Activated CD8-positive, alpha-beta memory T cell treated with anti-CD3 and anti-CD28 coated beads, Interleukin-2, amount 10 ng/mL, durations not matched to agents 7 days and 5 days (primary cell): ENCODE measurements at regions not wholly inside any gene's neighbourhood (a gene's known extent, or its start where the extent isn't known, plus 50 kb on each side); places are given as distances from the start of the nearest gene placed in this dataset.

Experiments
- ATAC-seq: fragments of 150-1000 bp; cut with Tn5 transposase; one replicate; pipeline ENCODE4 v1.10.0; 2021; ENCODE audit warnings: moderate library complexity
- CTCF ChIA-PET: fragments of 350-600 bp; sonication (Branson Sonifier 250); formaldehyde crosslinking; loops from one replicate; lab custom pipeline; 2021; ENCODE audit warnings: antibody characterized with exemption; lab: Charles Lee
- DNase-seq: peaks from one replicate; pipeline ENCODE4 v3.0.0-alpha.2; 2020
- H3K27ac Mint-ChIP-seq: one replicate; pipeline ENCODE4 v1.8.0; 2021; ENCODE audit warnings: mild to moderate bottlenecking, mixed read lengths
- H3K27me3 Mint-ChIP-seq: one replicate; pipeline ENCODE4 v1.8.0; 2021; ENCODE audit warnings: mixed read lengths
- H3K36me3 Mint-ChIP-seq: one replicate; pipeline ENCODE4 v1.8.0; 2021; ENCODE audit warnings: mild to moderate bottlenecking, mixed read lengths
- H3K4me1 Mint-ChIP-seq: one replicate; pipeline ENCODE4 v1.8.0; 2021; ENCODE audit warnings: mixed read lengths
- H3K4me3 Mint-ChIP-seq: one replicate; pipeline ENCODE4 v1.8.0; 2021; ENCODE audit warnings: mild to moderate bottlenecking, moderate library complexity, mixed read lengths
- H3K9me3 Mint-ChIP-seq: one replicate; pipeline ENCODE4 v1.8.0; 2022; ENCODE audit warnings: low read depth, mixed read lengths

DNA sequence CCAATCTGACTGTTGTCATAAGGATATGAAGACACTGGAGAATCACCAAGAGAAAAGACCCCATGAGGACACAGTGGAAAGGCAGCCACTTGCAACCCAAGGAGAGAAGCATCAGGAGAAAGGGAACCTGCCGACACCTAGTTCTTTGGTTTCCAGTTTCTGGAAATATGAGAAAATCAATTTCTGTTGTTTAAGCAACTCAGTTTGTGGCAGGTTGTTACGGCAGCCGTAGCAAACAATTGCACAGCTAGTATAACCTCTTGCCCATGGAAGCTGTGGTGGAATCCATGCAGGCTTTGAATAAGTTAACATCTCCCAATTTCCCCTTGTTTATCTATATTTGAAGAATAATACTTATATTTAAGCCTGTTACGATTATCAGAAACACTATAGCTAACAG is 1103.0 kb upstream of the PHF14 start:
- H3K36me3 Mint-ChIP-seq, result no peaks in the 10 kb centered on the region
- no peak overlapping the region for H3K4me3 Mint-ChIP-seq
- DNase-seq, result no peak
- no peak for ATAC-seq
- CTCF ChIA-PET, result no interaction called here
- H3K9me3 Mint-ChIP-seq, result no peaks in the 10 kb centered on the region
- no peaks in the 10 kb centered on the region for H3K27me3 Mint-ChIP-seq
- no peak overlapping the region for H3K27ac Mint-ChIP-seq
- H3K4me1 Mint-ChIP-seq, result no peaks in the 10 kb centered on the region

DNA sequence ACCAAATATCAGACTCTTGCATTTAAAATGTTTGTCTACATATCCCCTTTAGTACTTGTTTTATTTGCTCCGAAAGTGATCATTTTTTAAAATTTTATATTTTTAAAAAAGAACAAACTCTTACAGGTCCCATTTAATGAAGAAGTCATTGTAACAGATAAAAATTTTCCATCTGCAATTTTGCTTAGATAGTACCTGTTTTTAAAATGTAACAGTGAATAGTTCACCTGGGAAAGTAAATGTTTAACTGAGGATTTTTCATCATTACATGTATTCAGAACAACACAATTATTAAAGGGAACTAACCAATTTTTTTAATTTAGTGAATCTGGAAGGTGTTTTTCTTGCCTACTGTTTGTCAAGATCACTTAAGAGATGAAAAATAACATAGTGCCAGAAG is 1099.5 kb upstream of the PHF14 start:
- H3K4me1 Mint-ChIP-seq, result no peaks in the 10 kb centered on the region
- no peaks in the 10 kb centered on the region for H3K36me3 Mint-ChIP-seq
- H3K9me3 Mint-ChIP-seq, result no peaks in the 10 kb centered on the region
- H3K27ac Mint-ChIP-seq, result no peak overlapping the region
- H3K4me3 Mint-ChIP-seq, result no peak overlapping the region
- no peak for ATAC-seq
- CTCF ChIA-PET, result no interaction called here
- DNase-seq, result no peak
- no peaks in the 10 kb centered on the region for H3K27me3 Mint-ChIP-seq

DNA sequence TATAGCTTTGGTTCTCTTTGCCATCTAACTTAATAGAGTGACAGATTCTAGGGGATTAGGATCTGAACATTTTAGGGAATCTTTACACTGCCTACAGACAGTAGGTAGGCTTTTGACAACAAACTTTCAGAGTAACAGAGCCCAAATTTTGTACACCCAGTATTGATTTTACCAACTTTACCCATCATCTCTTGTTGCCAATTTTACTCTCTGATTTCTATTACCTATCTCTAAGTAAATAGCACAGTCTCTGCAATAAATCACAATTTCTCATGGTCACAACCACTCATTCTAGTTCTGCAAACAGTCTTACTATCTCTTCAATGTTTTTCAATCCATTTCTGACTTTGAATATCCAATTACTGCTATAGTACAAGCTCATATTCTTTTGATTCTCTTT is 1097.6 kb upstream of the PHF14 start:
- no peak for DNase-seq
- Mint-ChIP-seq H3K4me1 (no peaks in the 10 kb centered on the region), H3K36me3 (no peaks in the 10 kb centered on the region), H3K27me3 (no peaks in the 10 kb centered on the region), H3K9me3 (peaks cover 4% of the 10 kb centered on the region), H3K27ac (no peak overlapping the region), H3K4me3 (no peak overlapping the region)
- no peak for ATAC-seq
- CTCF ChIA-PET, result no interaction called here

DNA sequence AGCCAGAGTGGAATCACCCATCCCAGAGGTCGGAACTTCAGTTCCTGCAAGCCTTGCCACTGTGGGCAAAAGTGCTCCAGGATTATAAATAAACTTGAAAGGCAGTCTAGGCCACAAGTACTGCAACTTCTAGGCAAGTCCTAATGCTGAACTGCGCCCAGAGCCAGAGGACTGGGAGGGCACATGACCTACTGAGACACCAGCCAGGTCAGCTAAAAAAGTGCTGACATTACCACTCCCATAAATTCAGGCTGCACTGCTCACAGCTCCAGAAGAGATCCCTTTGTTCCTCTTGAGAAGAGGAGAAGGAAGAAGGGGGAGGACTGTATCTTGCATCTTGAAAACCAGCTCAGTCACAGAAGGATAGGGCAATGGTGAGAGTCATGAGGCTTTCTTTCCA is 1084.1 kb upstream of the PHF14 start:
- no peaks in the 10 kb centered on the region for H3K36me3 Mint-ChIP-seq
- DNase-seq (no peak), ATAC-seq (no peak)
- H3K27me3 Mint-ChIP-seq, result no peaks in the 10 kb centered on the region
- CTCF ChIA-PET, result no interaction called here
- no peaks in the 10 kb centered on the region for H3K4me1 Mint-ChIP-seq
- H3K4me3 Mint-ChIP-seq, result no peak overlapping the region
- H3K9me3 Mint-ChIP-seq, result peaks cover 15% of the 10 kb centered on the region
- no peak overlapping the region for H3K27ac Mint-ChIP-seq

DNA sequence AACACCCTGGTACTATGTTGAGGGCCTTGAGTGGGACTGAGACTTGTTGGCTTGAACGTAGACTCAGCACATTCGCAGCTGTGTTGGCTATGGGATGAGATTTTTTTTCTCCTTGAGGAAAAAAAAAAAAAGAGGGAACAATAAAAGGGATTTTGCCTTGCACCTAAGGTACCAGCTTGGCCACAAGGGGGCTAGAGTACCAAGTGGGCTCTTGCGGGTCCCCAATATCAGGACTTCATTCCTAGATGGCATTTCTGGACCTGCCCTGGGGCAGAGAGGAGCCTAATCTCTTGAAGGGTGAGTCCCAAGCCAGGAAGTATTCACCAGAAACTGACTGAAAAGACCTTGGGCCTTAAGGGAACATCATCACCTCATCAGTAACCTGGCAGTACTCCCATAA is 1083.6 kb upstream of the PHF14 start:
- Mint-ChIP-seq H3K27ac (no peak overlapping the region), H3K4me1 (no peaks in the 10 kb centered on the region), H3K27me3 (no peaks in the 10 kb centered on the region), H3K9me3 (peaks cover 13% of the 10 kb centered on the region), H3K4me3 (no peak overlapping the region), H3K36me3 (no peaks in the 10 kb centered on the region)
- no peak for ATAC-seq
- CTCF ChIA-PET, result no interaction called here
- DNase-seq, result no peak

DNA sequence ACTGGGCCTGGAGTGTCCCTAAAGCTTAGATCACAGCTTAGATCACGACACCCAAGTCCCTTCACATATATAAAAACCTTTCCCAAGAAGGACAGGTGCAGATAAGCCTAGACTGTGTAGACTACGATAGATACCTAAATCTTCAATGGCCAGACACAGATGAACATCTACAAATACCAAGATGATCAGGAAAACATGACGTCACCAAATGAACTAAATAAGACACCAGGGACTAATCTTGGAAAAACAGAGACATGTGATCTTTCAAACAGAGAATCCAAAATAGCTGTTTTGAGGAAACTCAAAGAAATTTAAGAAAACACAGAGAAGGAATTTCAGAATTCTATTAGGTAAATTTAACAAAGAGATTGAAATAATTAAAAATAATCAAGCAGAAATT is 1082.6 kb upstream of the PHF14 start:
- Mint-ChIP-seq H3K27ac (no peak overlapping the region), H3K27me3 (no peaks in the 10 kb centered on the region), H3K4me3 (no peak overlapping the region), H3K36me3 (no peaks in the 10 kb centered on the region), H3K4me1 (no peaks in the 10 kb centered on the region), H3K9me3 (peaks cover 13% of the 10 kb centered on the region)
- CTCF ChIA-PET, result no interaction called here
- ATAC-seq (no peak), DNase-seq (no peak)

DNA sequence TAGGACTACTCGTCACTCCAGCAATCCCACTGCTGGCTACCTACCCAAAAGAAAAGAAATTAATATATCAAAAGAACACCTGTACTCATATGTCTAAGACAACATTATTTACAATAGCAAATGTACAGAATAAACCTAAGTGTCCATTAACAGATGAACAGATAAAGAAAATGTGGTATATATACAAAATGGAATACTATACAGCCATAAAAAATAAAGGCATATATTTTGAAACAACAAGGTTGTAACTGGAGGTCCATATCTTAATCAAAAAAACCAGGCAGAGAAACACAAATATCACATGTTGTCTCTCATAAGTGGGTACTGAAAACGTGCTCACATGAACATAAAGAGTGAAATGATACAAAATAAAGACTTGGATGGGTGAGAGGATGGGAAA is 1073.3 kb upstream of the PHF14 start:
- H3K4me3 Mint-ChIP-seq, result no peak overlapping the region
- H3K36me3 Mint-ChIP-seq, result no peaks in the 10 kb centered on the region
- H3K9me3 Mint-ChIP-seq, result peaks cover 21% of the 10 kb centered on the region
- H3K27ac Mint-ChIP-seq, result no peak overlapping the region
- no peaks in the 10 kb centered on the region for H3K4me1 Mint-ChIP-seq
- ATAC-seq (no peak), DNase-seq (no peak)
- H3K27me3 Mint-ChIP-seq, result no peaks in the 10 kb centered on the region
- CTCF ChIA-PET, result no interaction called here

DNA sequence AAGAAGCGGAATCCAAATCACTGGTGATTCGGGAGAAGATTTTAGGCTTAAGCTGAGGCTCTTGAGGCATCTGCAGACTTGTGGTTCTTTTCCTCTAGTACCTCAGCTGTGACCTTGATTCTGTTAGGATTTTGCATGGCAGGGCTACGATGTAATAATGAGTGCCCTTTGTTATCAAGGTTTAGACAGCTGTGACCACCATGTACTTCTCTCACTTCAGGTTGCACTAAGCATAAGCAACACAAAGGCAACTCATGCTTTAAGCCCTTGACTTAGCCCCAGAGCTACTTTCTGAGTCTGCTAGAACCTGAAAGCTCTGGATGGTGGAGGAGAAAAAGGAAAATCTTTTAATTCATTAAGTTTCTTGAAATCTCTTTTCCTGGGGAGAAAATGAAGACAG is 1052.3 kb upstream of the PHF14 start:
- no peak overlapping the region for H3K4me3 Mint-ChIP-seq

DNA sequence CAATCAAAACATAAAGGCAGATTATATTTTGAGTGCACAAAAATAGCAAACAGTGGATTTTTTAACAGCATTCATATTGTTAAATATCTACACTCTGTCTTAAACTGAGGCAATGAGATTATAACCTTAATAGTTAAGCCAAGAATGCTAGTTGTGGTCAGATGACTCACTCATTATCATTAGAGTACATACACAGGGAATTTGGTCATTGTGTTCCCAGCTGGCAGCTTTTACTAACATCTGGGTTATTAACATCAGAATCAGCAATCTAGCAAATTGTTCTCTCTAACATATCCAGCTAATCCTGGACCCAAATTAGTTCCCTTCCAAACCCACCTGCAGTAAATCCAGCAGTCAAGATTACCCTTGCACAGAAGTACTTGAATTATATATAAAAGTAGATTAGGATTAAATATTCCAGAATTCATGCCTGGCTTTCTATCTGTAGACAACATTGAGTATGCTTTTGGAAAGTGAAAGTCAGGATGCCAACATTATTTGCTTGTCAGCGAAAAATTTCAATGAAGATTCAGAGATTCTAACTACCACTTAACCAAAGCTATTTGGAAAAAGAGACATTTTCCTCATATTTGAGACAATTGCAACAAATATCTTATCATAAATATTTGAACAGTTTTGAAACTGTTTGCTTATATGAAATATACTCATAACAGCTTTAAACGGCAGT is 1035.6 kb upstream of the PHF14 start:
- no peaks in the 10 kb centered on the region for H3K9me3 Mint-ChIP-seq
- CTCF ChIA-PET, result no interaction called here
- no peaks in the 10 kb centered on the region for H3K4me1 Mint-ChIP-seq
- H3K36me3 Mint-ChIP-seq, result no peaks in the 10 kb centered on the region
- H3K27me3 Mint-ChIP-seq, result no peaks in the 10 kb centered on the region
- no peak overlapping the region for H3K4me3 Mint-ChIP-seq
- DNase-seq (no peak), ATAC-seq (no peak)
- H3K27ac Mint-ChIP-seq, result no peak overlapping the region

More for the DNA sequence above, 1052.3 kb upstream of the PHF14 start:
- Mint-ChIP-seq H3K9me3 (peaks cover 9% of the 10 kb centered on the region), H3K36me3 (no peaks in the 10 kb centered on the region), H3K4me1 (no peaks in the 10 kb centered on the region), H3K27me3 (no peaks in the 10 kb centered on the region), H3K27ac (no peak overlapping the region)
- DNase-seq (no peak), ATAC-seq (no peak)
- CTCF ChIA-PET, result no interaction called here

DNA sequence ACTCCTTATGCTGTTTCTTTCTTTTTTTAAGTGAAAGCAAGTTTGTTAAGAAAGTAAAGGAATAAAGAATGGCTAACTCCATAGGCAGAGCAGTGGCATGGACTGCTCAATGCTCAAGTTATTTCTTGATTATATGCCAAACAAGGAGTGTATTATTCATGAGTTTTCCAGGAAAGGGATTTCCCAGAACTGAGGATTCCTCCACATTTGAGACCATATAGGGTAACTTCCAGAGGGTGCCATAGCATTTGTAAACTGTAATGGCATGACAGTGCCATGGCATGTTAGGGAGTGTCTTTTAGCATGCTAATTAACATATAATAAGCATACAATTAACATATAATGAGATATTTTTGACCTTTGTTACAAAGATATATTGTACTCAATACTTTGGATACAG is 1034.5 kb upstream of the PHF14 start:
- DNase-seq (no peak), ATAC-seq (no peak)
- Mint-ChIP-seq H3K27me3 (no peaks in the 10 kb centered on the region), H3K4me3 (no peak overlapping the region), H3K4me1 (no peaks in the 10 kb centered on the region), H3K27ac (no peak overlapping the region), H3K36me3 (no peaks in the 10 kb centered on the region), H3K9me3 (no peaks in the 10 kb centered on the region)
- CTCF ChIA-PET, result no interaction called here

DNA sequence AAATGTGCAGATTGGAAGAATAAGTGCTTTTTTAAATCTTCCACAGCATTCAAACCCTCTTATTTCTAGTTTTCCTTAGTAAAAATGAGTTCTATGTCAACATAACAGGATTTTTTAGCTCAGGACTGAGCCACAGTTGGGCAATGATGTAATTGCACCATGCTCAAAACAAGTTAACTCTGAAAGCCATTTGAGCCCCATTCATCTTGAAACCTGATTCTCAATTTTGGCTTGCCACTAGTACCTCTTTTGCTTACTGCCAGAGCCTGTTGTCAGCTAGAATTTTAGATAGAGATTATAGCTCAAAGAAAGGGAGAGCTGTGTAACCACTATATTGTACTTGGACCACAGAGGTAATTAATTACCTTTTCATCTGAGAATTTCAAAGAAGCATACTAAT is 1028.5 kb upstream of the PHF14 start:
- Mint-ChIP-seq H3K9me3 (peaks cover 3% of the 10 kb centered on the region), H3K36me3 (no peaks in the 10 kb centered on the region), H3K27me3 (no peaks in the 10 kb centered on the region), H3K4me3 (no peak overlapping the region), H3K27ac (no peak overlapping the region), H3K4me1 (no peaks in the 10 kb centered on the region)
- ATAC-seq (no peak), DNase-seq (no peak)
- CTCF ChIA-PET, result no interaction called here

DNA sequence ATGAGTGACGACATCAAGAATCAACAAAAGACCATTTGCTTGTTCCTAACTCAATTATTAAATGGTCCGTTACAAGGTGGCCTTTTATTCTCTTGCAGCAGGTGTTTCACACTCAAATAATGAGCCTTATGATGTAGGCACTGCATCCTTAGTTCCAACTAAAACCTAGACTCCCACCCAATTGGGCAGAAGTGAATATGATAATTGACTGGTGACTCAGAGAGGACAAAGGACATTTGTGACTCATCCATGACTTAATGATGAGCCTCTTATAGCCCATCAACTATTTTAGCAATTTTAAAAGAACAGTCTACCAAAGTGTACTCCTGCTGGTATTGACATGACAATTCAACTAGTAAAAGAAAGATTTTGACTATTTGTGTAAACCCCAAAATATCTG is 1027.8 kb upstream of the PHF14 start:
- ATAC-seq, result no peak
- no peak overlapping the region for H3K27ac Mint-ChIP-seq
- no peak for DNase-seq
- CTCF ChIA-PET, result no interaction called here
- H3K27me3 Mint-ChIP-seq, result no peaks in the 10 kb centered on the region
- peaks cover 3% of the 10 kb centered on the region for H3K9me3 Mint-ChIP-seq
- no peaks in the 10 kb centered on the region for H3K36me3 Mint-ChIP-seq
- H3K4me1 Mint-ChIP-seq, result no peaks in the 10 kb centered on the region
- no peak overlapping the region for H3K4me3 Mint-ChIP-seq

DNA sequence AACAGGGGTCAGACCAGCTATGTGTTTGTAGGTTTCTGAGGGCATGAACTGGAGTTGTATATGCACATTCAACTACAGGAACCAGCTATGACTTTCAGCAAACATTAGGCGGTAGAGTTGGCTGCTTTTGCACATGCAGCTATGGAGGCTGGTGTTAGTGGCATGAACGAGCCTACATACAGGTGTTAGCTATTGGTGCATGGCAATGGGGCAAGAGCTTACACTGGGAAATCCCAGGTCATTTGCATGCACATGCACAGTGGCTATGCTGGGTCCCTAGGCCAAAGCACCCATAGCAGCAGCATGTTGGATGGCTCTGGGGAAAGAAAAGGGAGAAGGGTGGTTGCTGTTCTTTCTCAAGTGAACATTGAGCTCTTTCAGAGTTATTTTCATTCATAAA is 1018.5 kb upstream of the PHF14 start:
- CTCF ChIA-PET, result no interaction called here
- Mint-ChIP-seq H3K27ac (no peak overlapping the region), H3K4me3 (no peak overlapping the region), H3K4me1 (no peaks in the 10 kb centered on the region), H3K36me3 (no peaks in the 10 kb centered on the region), H3K9me3 (peaks cover 16% of the 10 kb centered on the region), H3K27me3 (no peaks in the 10 kb centered on the region)
- DNase-seq (no peak), ATAC-seq (no peak)

DNA sequence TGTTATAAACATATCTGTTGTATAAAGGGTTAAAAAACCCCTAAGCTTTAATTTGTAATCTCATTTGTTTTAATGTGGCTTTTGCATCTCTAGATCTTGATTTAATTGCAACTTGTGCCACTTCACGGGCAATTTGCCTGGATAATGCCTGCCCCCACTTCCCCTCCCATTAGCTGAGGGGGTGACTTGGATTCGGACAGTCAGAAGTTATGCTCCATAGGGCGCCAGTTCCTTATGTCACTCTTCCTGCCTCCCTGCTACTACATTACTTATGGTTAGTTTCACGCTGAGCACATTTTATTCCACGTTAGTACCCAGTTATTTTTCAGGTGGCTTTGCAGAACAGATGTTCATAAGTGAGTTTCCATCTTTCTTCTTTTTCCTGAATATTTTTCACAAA is 1015.2 kb upstream of the PHF14 start:
- CTCF ChIA-PET, result no interaction called here
- Mint-ChIP-seq H3K27me3 (no peaks in the 10 kb centered on the region), H3K4me1 (no peaks in the 10 kb centered on the region), H3K4me3 (no peak overlapping the region), H3K36me3 (no peaks in the 10 kb centered on the region), H3K9me3 (peaks cover 19% of the 10 kb centered on the region), H3K27ac (no peak overlapping the region)
- no peak for ATAC-seq
- DNase-seq, result no peak

DNA sequence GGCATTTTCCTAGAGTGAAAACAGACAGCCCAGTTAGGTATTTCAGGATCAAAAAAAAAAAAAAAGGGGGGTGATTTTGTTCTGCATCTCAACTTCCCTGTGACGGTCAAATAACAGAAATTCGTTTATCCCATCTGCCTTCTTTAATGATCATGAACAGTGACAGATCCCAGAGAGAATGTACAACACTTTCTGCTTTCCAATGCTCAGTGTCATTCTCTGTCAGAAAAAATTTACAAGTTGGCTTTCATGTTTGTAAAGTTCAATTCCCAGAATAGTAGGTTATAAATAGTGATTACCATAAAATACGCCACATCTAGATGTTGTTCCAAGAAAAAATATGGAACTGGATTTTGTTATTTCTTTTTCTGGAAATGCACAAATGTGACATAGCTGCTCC is 1013.2 kb upstream of the PHF14 start:
- H3K9me3 Mint-ChIP-seq, result peaks cover 10% of the 10 kb centered on the region
- CTCF ChIA-PET, result no interaction called here
- no peak overlapping the region for H3K27ac Mint-ChIP-seq
- no peaks in the 10 kb centered on the region for H3K36me3 Mint-ChIP-seq
- H3K27me3 Mint-ChIP-seq, result no peaks in the 10 kb centered on the region
- H3K4me1 Mint-ChIP-seq, result no peaks in the 10 kb centered on the region
- ATAC-seq (no peak), DNase-seq (no peak)
- H3K4me3 Mint-ChIP-seq, result no peak overlapping the region
